Endothelial cell of umbilical vein (primary cell): ENCODE measurements at regions not wholly inside any gene's neighbourhood (a gene's known extent, or its start where the extent isn't known, plus 50 kb on each side); places are given as distances from the start of the nearest gene placed in this dataset.

Experiments
- BruUV-seq: library from RNA; stranded (reverse); fragments of 400-500 nt; replicated peaks from 2 replicates; lab custom pipeline; 2021; lab: Mats Ljungman, UMichigan
- CTCF ChIA-PET: fragments of 300-600, 350-600 bp; sonication (Branson Sonifier 250); formaldehyde crosslinking; loops from one replicate; lab custom pipeline; 2021; ENCODE audit warnings: antibody characterized with exemption, inconsistent platforms; lab: Charles Lee
- POLR2A ChIA-PET: fragments of 300-600, 350-600 bp; sonication (Branson Sonifier 250); formaldehyde crosslinking; loops from one replicate; lab custom pipeline; 2021; ENCODE audit warnings: antibody characterized with exemption, inconsistent platforms; lab: Charles Lee
- DNase-seq: peaks from one replicate; pipeline ENCODE4 v3.0.0-alpha.2; 2011; ENCODE audit warnings: low read depth, low spot score
- FAIRE-seq: peaks from 2 replicates; lab custom pipeline; 2011; peaks lifted over from hg19 to GRCh38; lab: Jason Lieb, UNC
- H2AFZ ChIP-seq: 2 replicates; pipeline ENCODE4 v1.6.0; 2012; ENCODE audit warnings: low read depth, low read length, control low read depth, inconsistent platforms
- H3K27ac ChIP-seq: 2 replicates; pipeline ENCODE4 v1.5.1; 2011; ENCODE audit warnings: low read depth, mild to moderate bottlenecking, control low read depth, low read length, moderate library complexity; ENCODE audit not compliant: insufficient read depth
- H3K27me3 ChIP-seq, 2 experiments: 2 replicates each; pipeline versions ENCODE4 v1.6.0 to v1.6.1; 2011; ENCODE audit warnings: low read length in 2 of 2, mixed read lengths in 1 of 2; ENCODE audit not compliant: control insufficient read depth in 2 of 2, insufficient read depth in 2 of 2
- H3K36me3 ChIP-seq, 2 experiments: 2 replicates in 1 of 2; 3 replicates in 1 of 2; pipeline ENCODE4 v1.5.1; 2011; ENCODE audit warnings: low read length in 2 of 2, mild to moderate bottlenecking in 1 of 2, moderate library complexity in 1 of 2; ENCODE audit not compliant: control insufficient read depth in 2 of 2, insufficient read depth in 2 of 2; ENCODE audit errors: extremely low read depth in 1 of 2
- H3K4me1 ChIP-seq: 3 replicates; pipeline ENCODE4 v1.5.1; 2011; ENCODE audit warnings: mild to moderate bottlenecking, low read length; ENCODE audit not compliant: control insufficient read depth, insufficient read depth; ENCODE audit errors: extremely low read depth
- H3K4me2 ChIP-seq: 2 replicates; pipeline ENCODE4 v1.6.1; 2011; ENCODE audit warnings: low read length, control low read depth, mixed read lengths; ENCODE audit not compliant: insufficient read depth
- H3K4me3 ChIP-seq, 3 experiments: fragments of 200-600 bp in 1 of 3; sonication (generic), shearing (Covaris generic) in 1 of 3; replicated peaks in 1 of 3; 2 replicates each; pipeline ENCODE4 v1.5.1; 2011 to 2016; ENCODE audit warnings: control low read depth in 3 of 3, low read length in 3 of 3, mild to moderate bottlenecking in 2 of 3, inconsistent platforms in 1 of 3, low read depth in 1 of 3, moderate library complexity in 1 of 3; ENCODE audit not compliant: insufficient read depth in 1 of 3
- H3K79me2 ChIP-seq: 2 replicates; pipeline ENCODE4 v1.6.0; 2012; ENCODE audit warnings: low read length, inconsistent platforms; ENCODE audit not compliant: control insufficient read depth, insufficient read depth
- H3K9ac ChIP-seq: replicated peaks from 2 replicates; pipeline ENCODE3; 2011; ENCODE audit warnings: low read length, control low read depth; ENCODE audit not compliant: insufficient read depth; ENCODE audit errors: extremely low read depth
- H3K9me1 ChIP-seq: replicated peaks from 3 replicates; pipeline ENCODE4 v1.6.0; 2011; ENCODE audit warnings: mild to moderate bottlenecking, low read length; ENCODE audit not compliant: control insufficient read depth, insufficient read depth; ENCODE audit errors: extremely low read depth
- H3K9me3 ChIP-seq: replicated peaks from 2 replicates; pipeline ENCODE4 v1.5.1; 2012; ENCODE audit warnings: low read length, inconsistent platforms; ENCODE audit not compliant: control insufficient read depth, insufficient read depth
- H4K20me1 ChIP-seq: replicated peaks from 2 replicates; pipeline ENCODE3; 2011; ENCODE audit warnings: mild to moderate bottlenecking, low read length; ENCODE audit not compliant: control insufficient read depth, insufficient read depth; ENCODE audit errors: extremely low read depth
- CTCF ChIP-seq, 2 donors: IDR thresholded peaks; 1 replicate in 1 of 2; 2 replicates in 1 of 2; pipeline ENCODE4 v1.5.1; 2011; ENCODE audit warnings: low read length in 2 of 2, mild to moderate bottlenecking in 2 of 2, moderate library complexity in 2 of 2, control low read depth in 1 of 2, inconsistent platforms in 1 of 2, low read depth in 1 of 2; ENCODE audit not compliant: insufficient read depth in 1 of 2; ENCODE audit errors: extremely low read depth in 1 of 2
- EZH2 ChIP-seq: IDR thresholded peaks from 2 replicates; pipeline ENCODE4 v1.6.1; 2012; ENCODE audit warnings: borderline replicate concordance, low read depth, mild to moderate bottlenecking, moderate library complexity, low read length, inconsistent platforms; ENCODE audit not compliant: severe bottlenecking
- FOS ChIP-seq: IDR thresholded peaks from 2 replicates; pipeline ENCODE4 v1.6.1; 2011; ENCODE audit warnings: mild to moderate bottlenecking, low read length, moderate library complexity, borderline replicate concordance; ENCODE audit not compliant: insufficient read depth
- GATA2 ChIP-seq: IDR thresholded peaks from 2 replicates; pipeline ENCODE4 v1.7.0; 2011; ENCODE audit warnings: low read depth, mild to moderate bottlenecking, moderate library complexity, mixed read lengths, low read length; ENCODE audit not compliant: insufficient read length, insufficient read depth
- JUN ChIP-seq: IDR thresholded peaks from 2 replicates; pipeline ENCODE4 v1.6.1; 2011; ENCODE audit warnings: borderline replicate concordance, low read depth; ENCODE audit not compliant: insufficient read length, insufficient read depth
- MYC ChIP-seq: IDR thresholded peaks from one replicate; pipeline ENCODE4 v1.6.1; 2011; ENCODE audit warnings: mild to moderate bottlenecking, low read depth, low read length
- POLR2A ChIP-seq: IDR thresholded peaks from 2 replicates; pipeline ENCODE4 v1.6.1; 2012; ENCODE audit warnings: low read depth, mild to moderate bottlenecking, control low read depth, low read length
- POLR2AphosphoS5 ChIP-seq: IDR thresholded peaks from 2 replicates; pipeline ENCODE4 v1.6.1; 2012; ENCODE audit warnings: low read depth, mild to moderate bottlenecking, control low read depth, low read length, moderate library complexity; ENCODE audit not compliant: insufficient read depth
- dilution Hi-C: fragments of 300-500 bp; cut with MboI; formaldehyde crosslinking; loops from one replicate; pipeline ENCODE4 v1.15.0; 2019; ENCODE audit warnings: low sequenced_read_pairs; ENCODE audit not compliant: extremely low pct_ligation_motif_present
- intact Hi-C: fragments of 100-400 bp; cut with micrococcal nuclease; formaldehyde crosslinking; loops from one replicate; pipeline ENCODE4 v1.10.0; 2022
- TF ChIP-seq, protein P1 (sequence below): IDR thresholded peaks from 2 replicates; pipeline ENCODE4 v1.6.1; 2011; ENCODE audit not compliant: insufficient read depth, insufficient read length

GRCh38 chr1:30817548-30817947 is 60.0 kb upstream of the LAPTM5 start:
- Histone ChIP-seq H3K9ac (no peak overlapping the region), H3K9me3 (no peaks in the 10 kb centered on the region), H4K20me1 (no peaks in the 10 kb centered on the region), H3K4me1 (no peaks in the 10 kb centered on the region), H3K27me3 (peaks cover 8 to 20% of the 10 kb centered on the region in 2 experiments), H3K4me2 (no peak overlapping the region), H3K27ac (no peak overlapping the region), H3K36me3 (no peaks in the 10 kb centered on the region), H2AFZ (no peak overlapping the region), H3K79me2 (no peaks in the 10 kb centered on the region), H3K4me3 (no peak overlapping the region), H3K9me1 (no peaks in the 10 kb centered on the region)
- no TSS peak for BruUV-seq
- no peak for DNase-seq
- TF ChIP-seq, protein P1, sequence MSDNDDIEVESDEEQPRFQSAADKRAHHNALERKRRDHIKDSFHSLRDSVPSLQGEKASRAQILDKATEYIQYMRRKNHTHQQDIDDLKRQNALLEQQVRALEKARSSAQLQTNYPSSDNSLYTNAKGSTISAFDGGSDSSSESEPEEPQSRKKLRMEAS, result no peak
- TF ChIP-seq POLR2AphosphoS5 (no peak), JUN (no peak), MYC (no peak), FOS (no peak), EZH2 (no peak), GATA2 (no peak), CTCF (IDR thresholded peaks at IDR 0.05; ENCODE audit: extremely low read depth in 1 of 2, insufficient read depth in 1 of 2, low read depth in 1 of 2, low read length in 2 of 2) (no peak), POLR2A (no peak)
- CTCF ChIA-PET, result interaction anchor here (1.1 to 3.7 kb wide), 5 partner anchors 13 to 94 kb away, joined by 3 to 16 read pairs (median 13); no protein-coding TSS in a partner anchor
- intact Hi-C loops (no loop called here), dilution Hi-C loops (loop anchor here (25.0 kb wide), 1 partner anchor 95 kb away; the partner anchor contains the start of gene SDC3)
- FAIRE-seq, result no peak
- POLR2A ChIA-PET, result no interaction called here
